Lower leg skin (tissue), 3 donors: ENCODE measurements at regions not wholly inside any gene's neighbourhood (a gene's known extent, or its start where the extent isn't known, plus 50 kb on each side); places are given as distances from the start of the nearest gene placed in this dataset.

Experiments used
- POLR2A ChIP-seq, 2 donors: fragments of 450-650 bp; IDR thresholded peaks; one replicate each; pipeline ENCODE4 v1.6.1; 2016 to 2017; ENCODE audit warnings: antibody characterized with exemption in 2 of 2, mild to moderate bottlenecking in 1 of 2, moderate library complexity in 1 of 2
- TF ChIP-seq, protein P1 (sequence below), 3 donors: fragments of 450-650 bp; IDR thresholded peaks; one replicate each; pipeline ENCODE4 v1.5.1; 2016; ENCODE audit warnings: antibody characterized with exemption in 3 of 3, mild to moderate bottlenecking in 3 of 3, moderate library complexity in 2 of 3

DNA sequence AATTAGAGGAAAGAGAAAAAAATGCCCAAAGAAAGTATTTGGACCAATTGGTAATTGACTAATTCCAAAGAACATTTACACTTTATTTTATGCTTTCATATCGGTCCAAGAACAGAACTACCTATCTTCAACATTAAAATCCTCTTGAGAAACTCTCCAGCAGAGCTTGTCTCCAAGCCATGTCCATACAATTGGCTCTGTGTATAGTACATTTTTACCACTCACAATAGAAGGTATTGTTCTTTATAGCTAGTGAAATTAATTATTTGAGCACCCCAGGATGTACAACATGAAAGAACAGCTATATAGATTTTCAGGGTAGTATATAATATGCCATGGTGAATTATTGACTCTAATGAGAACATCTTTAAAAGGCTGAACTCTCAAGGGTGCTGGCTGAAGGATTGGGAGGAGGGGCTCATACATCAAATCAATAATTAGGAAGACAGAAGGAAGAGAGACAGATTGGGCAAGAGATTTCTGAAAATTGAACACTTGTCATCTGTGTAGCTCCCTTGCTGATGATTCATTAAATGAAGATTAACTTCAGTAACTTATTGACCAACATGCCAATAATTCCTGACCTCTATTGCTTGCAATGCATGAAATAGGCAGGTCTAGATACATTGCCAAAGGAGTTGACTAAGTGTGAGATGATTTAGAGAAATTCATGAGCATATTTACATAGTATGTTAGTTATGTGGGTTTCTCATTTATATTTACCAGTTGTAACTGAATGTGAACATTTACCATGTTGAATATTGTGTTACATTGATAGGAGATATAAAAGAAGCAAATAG lies 249.7 kb downstream of the MTERF1 start:
- no peak for TF ChIP-seq POLR2A (IDR thresholded peaks at IDR 0.05)
- TF ChIP-seq, protein P1, sequence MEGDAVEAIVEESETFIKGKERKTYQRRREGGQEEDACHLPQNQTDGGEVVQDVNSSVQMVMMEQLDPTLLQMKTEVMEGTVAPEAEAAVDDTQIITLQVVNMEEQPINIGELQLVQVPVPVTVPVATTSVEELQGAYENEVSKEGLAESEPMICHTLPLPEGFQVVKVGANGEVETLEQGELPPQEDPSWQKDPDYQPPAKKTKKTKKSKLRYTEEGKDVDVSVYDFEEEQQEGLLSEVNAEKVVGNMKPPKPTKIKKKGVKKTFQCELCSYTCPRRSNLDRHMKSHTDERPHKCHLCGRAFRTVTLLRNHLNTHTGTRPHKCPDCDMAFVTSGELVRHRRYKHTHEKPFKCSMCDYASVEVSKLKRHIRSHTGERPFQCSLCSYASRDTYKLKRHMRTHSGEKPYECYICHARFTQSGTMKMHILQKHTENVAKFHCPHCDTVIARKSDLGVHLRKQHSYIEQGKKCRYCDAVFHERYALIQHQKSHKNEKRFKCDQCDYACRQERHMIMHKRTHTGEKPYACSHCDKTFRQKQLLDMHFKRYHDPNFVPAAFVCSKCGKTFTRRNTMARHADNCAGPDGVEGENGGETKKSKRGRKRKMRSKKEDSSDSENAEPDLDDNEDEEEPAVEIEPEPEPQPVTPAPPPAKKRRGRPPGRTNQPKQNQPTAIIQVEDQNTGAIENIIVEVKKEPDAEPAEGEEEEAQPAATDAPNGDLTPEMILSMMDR (IDR thresholded peaks at IDR 0.05): no peak
